Nephron progenitor cell (in vitro differentiated cells): ENCODE measurements at regions not wholly inside any gene's neighbourhood (a gene's known extent, or its start where the extent isn't known, plus 50 kb on each side); places are given as distances from the start of the nearest gene placed in this dataset.

Experiments
- DNase-seq: peaks from one replicate; pipeline ENCODE4 v3.0.0; 2021
- H3K27ac Mint-ChIP-seq: 2 replicates; pipeline ENCODE4 v1.8.0; 2021; ENCODE audit warnings: mild to moderate bottlenecking, moderate library complexity, mixed read lengths
- H3K27me3 Mint-ChIP-seq: 2 replicates; pipeline ENCODE4 v1.8.0; 2021; ENCODE audit warnings: mild to moderate bottlenecking, low read depth, mixed read lengths; ENCODE audit not compliant: poor library complexity
- H3K36me3 Mint-ChIP-seq: 2 replicates; pipeline ENCODE4 v1.8.0; 2021; ENCODE audit warnings: low read depth, mixed read lengths
- H3K4me1 Mint-ChIP-seq: 2 replicates; pipeline ENCODE4 v1.8.0; 2021; ENCODE audit warnings: mixed read lengths
- H3K4me3 Mint-ChIP-seq: 2 replicates; pipeline ENCODE4 v1.8.0; 2021; ENCODE audit warnings: mild to moderate bottlenecking, moderate library complexity, mixed read lengths
- H3K9me3 Mint-ChIP-seq: 2 replicates; pipeline ENCODE4 v1.8.0; 2021; ENCODE audit warnings: mild to moderate bottlenecking, moderate library complexity, mixed read lengths
- TF ChIP-seq, protein P1 (sequence below): fragments of 200-600 bp; sonication (generic); IDR thresholded peaks from 2 replicates; pipeline ENCODE4 v1.5.0; 2021; ENCODE audit warnings: antibody characterized with exemption

GRCh38 chr2:118301248-118301647 is 213.0 kb downstream of the INSIG2 start:
- Mint-ChIP-seq H3K4me1 (peaks cover 31% of the 10 kb centered on the region), H3K4me3 (no peak overlapping the region), H3K36me3 (peaks cover 9% of the 10 kb centered on the region), H3K9me3 (peaks cover 21% of the 10 kb centered on the region), H3K27me3 (peaks cover 2% of the 10 kb centered on the region), H3K27ac (no peak overlapping the region)
- DNase-seq: no peak
- TF ChIP-seq, protein P1, sequence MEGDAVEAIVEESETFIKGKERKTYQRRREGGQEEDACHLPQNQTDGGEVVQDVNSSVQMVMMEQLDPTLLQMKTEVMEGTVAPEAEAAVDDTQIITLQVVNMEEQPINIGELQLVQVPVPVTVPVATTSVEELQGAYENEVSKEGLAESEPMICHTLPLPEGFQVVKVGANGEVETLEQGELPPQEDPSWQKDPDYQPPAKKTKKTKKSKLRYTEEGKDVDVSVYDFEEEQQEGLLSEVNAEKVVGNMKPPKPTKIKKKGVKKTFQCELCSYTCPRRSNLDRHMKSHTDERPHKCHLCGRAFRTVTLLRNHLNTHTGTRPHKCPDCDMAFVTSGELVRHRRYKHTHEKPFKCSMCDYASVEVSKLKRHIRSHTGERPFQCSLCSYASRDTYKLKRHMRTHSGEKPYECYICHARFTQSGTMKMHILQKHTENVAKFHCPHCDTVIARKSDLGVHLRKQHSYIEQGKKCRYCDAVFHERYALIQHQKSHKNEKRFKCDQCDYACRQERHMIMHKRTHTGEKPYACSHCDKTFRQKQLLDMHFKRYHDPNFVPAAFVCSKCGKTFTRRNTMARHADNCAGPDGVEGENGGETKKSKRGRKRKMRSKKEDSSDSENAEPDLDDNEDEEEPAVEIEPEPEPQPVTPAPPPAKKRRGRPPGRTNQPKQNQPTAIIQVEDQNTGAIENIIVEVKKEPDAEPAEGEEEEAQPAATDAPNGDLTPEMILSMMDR: no peak

DNA sequence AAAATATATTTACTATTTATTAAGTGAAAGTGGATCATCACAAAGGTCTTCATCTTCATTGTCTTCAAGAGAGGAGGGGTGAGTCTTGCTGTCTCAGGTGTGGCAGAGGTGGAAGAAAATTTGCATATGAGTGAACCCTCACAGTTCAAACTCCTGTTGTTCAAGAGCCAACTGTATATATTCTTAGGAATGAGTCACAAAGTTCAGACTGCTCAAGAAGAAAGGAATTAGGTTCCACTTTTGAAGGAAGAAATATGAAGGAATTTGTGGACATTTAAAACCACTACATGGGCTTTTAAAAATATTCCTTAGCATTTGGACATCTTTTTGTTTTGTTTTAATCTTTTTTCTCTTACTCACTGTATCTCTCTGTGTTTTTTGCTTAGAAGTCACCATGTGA is 212.6 kb downstream of the INSIG2 start:
- Mint-ChIP-seq H3K36me3 (peaks cover 13% of the 10 kb centered on the region), H3K27me3 (peaks cover 3% of the 10 kb centered on the region), H3K9me3 (peaks cover 25% of the 10 kb centered on the region), H3K27ac (no peak overlapping the region), H3K4me1 (peaks cover 27% of the 10 kb centered on the region), H3K4me3 (no peak overlapping the region)
- no peak for DNase-seq
- TF ChIP-seq, protein P1: no peak

GRCh38 chr2:118296663-118297062 is 208.4 kb downstream of the INSIG2 start:
- no peak for DNase-seq
- H3K36me3 Mint-ChIP-seq: peaks cover 15% of the 10 kb centered on the region
- peaks cover 21% of the 10 kb centered on the region for H3K4me1 Mint-ChIP-seq
- peaks cover 5% of the 10 kb centered on the region for H3K27me3 Mint-ChIP-seq
- no peak overlapping the region for H3K4me3 Mint-ChIP-seq
- TF ChIP-seq, protein P1: no peak
- H3K9me3 Mint-ChIP-seq: peaks cover 26% of the 10 kb centered on the region
- no peak overlapping the region for H3K27ac Mint-ChIP-seq

DNA sequence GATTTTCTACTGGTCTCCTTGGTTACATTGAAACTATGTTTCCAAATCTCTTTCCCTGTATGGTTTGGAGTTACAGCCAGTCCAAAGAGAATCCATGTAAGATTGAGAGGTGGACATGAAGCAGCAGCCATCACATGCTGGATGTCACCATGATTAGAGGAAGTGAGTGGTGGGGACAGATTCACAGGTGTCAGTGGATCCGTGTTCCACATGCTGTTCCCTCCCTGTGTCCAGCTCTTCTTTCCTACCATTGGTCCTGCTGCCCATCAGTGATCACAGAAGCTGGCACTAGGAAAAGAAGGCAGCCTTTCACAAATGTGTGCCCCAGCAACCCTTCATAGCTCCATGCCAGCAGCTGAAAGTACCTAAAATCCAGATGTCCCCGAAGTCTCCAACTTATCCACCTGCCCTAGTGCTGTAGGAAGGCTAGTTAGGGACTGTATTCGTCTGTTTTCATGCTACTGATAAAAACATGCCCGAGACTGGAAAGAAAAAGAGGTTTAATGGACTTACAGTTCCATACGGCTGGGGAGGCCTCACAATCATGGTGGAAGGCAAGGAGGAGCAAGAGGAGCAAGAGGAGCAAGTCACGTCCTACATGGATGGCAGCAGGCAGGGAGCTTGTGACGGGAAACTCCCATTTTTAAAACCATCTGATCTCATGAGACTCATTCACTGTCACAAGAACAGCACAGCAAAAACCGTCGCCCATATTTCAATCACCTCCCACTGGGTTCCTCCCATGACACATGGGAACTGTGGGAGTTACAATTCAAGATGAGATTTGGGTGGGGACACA is 207.5 kb downstream of the INSIG2 start:
- no peak overlapping the region for H3K27ac Mint-ChIP-seq
- peaks cover 27% of the 10 kb centered on the region for H3K4me1 Mint-ChIP-seq
- peaks cover 7% of the 10 kb centered on the region for H3K27me3 Mint-ChIP-seq
- TF ChIP-seq, protein P1: no peak
- H3K36me3 Mint-ChIP-seq: peaks cover 15% of the 10 kb centered on the region
- DNase-seq: no peak
- peaks cover 26% of the 10 kb centered on the region for H3K9me3 Mint-ChIP-seq
- H3K4me3 Mint-ChIP-seq: no peak overlapping the region

- TF ChIP-seq, protein P1: no peak
- no peak overlapping the region for H3K4me3 Mint-ChIP-seq
- DNase-seq: no peak
- H3K27me3 Mint-ChIP-seq: peaks cover 7% of the 10 kb centered on the region
- peaks cover 22% of the 10 kb centered on the region for H3K9me3 Mint-ChIP-seq
- H3K4me1 Mint-ChIP-seq: peaks cover 18% of the 10 kb centered on the region
- H3K36me3 Mint-ChIP-seq: peaks cover 15% of the 10 kb centered on the region
- no peak overlapping the region for H3K27ac Mint-ChIP-seq
Measured at GRCh38 chr2:118294063-118294462, 205.8 kb downstream of the INSIG2 start.

GRCh38 chr2:118292991-118293390 is 204.7 kb downstream of the INSIG2 start:
- TF ChIP-seq, protein P1: no peak
- no peak for DNase-seq
- Mint-ChIP-seq H3K4me1 (peaks cover 18% of the 10 kb centered on the region), H3K27ac (no peak overlapping the region), H3K9me3 (peaks cover 15% of the 10 kb centered on the region), H3K27me3 (peaks cover 7% of the 10 kb centered on the region), H3K4me3 (no peak overlapping the region), H3K36me3 (peaks cover 15% of the 10 kb centered on the region)
